GM18507 (cell line): ENCODE measurements at regions not wholly inside any gene's neighbourhood (a gene's known extent, or its start where the extent isn't known, plus 50 kb on each side); places are given as distances from the start of the nearest gene placed in this dataset.
"Not testable (repeated sequence)": the region's sequence is repeated elsewhere in the genome, so short reads cannot be mapped to it uniquely, and the experiment has no call there.

Experiments used
- DNase-seq: peaks from one replicate; pipeline ENCODE4 v3.0.0; 2011; ENCODE audit warnings: low read depth; ENCODE audit not compliant: insufficient read length; ENCODE audit errors: extremely low spot score
- FAIRE-seq: peaks from 2 replicates; lab custom pipeline; 2011; peaks lifted over from hg19 to GRCh38; lab: Jason Lieb, UNC

DNA sequence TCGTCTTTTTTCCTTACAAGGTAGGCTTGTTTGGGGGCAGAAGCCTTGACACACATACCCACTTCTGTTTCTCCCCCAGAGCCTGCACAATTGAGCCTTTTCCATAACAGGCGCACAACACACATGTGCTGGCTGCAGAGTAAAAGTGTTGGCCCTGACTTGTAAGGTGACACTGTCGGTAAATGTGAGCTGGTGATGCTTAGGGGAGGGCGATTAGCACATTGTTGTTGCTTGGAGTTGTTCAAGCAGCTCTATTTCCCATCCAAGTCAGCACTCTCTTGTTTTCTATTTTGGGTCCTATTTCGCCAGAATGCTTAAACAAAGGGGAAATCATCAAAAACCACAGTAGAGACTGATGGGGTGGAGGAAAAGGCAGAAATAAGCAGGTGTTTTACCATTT lies 51.9 kb upstream of the PTPRJ start:
- no peak for DNase-seq
- FAIRE-seq = no peak

DNA sequence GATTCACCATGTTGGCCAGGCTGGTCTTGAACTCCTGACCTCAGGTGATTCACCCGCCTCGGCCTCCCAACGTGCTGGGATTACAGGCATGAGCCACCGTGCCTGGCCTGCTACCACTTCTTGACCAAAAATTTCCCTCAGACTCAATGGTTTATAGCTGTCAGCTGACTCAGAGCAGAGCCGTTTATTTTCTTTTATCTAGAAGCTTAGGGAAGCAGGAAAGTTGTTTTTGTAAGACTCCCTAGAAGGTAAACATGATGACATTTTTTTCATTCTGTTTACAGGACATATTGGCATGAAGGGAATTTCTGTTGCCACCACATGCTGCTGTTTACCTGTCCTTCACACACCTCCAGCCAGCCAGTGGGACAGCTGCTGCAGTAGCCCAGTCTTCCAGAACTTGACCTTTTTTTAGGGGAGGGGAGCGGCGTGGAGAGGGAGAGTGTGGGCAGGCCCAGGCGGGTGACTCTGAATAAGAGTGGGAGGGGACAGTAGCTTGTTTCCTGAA lies 56.1 kb upstream of the PTPRJ start:
- DNase-seq (no peak), FAIRE-seq (no peak)

DNA sequence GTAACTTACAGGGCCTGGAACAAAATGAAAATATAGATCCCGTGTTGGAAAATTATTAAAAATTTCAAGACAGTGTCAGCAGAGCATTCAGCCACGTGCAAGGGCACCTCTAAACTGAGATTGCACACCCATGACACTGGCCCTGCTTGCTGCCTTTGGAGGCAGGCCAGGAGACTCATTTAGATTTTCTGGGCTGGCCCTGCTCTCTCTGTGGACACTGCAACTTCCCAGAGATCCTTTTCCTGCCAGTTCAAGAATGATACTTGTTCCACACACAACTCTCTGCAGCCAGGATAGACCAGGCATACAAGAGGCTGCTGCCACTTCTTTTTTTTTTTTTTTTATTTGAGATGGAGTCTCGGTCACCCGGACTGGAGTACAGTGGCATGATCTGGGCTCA lies 56.7 kb upstream of the PTPRJ start:
- FAIRE-seq = no peak
- no peak for DNase-seq

DNA sequence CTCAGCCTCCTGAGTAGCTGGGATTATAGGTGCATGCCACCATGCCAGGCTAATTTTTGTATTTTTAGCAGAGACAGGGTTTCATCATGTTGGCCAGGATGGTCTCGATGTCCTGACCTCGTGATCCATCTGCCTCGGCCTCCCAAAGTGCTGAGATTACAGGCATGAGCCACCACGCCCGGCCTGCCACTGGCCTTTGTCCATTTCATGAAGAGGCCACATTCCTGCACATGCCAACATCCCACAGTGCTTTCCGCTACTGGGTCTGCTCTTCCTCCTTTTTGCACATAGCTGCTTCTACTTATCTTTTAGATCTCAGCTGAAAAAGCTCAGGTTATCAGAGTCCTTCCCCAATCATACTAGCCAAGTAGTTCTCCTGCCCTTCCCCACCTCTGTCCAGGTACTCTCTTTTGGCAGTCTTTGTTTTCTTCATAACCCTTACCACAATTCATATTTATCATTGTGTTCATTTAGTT lies 59.2 kb upstream of the PTPRJ start:
- FAIRE-seq, DNase-seq: not testable (repeated sequence)

DNA sequence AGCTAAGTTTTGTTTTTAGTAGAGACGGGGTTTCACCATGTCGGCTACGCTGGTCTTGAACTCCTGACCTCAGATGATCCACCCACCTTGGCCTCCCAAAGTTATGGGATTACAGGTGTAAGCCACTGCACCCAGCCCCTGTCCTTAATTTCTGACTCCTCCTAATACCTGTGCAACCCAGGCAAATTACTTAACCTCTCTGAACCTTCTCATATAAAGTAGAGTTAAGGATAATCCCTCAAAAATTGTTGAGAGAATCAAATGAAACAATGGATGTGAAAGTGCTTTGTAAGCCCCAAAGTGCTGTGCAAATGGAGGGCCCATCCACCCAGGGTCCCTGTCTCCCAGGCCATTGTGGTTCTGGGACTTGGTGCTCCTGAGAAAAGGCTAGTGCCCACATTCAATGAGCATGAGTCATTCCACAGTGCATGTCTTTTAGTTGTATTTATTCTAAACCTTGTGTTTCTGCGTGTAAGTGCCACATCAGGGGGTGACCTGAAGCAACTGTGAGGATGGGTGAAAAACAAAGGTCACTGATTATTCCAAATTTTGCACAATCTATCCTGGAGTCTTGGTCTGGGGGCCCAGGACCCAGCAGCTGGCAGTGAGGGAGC lies 61.4 kb upstream of the PTPRJ start:
- FAIRE-seq (no peak), DNase-seq (no peak)

DNA sequence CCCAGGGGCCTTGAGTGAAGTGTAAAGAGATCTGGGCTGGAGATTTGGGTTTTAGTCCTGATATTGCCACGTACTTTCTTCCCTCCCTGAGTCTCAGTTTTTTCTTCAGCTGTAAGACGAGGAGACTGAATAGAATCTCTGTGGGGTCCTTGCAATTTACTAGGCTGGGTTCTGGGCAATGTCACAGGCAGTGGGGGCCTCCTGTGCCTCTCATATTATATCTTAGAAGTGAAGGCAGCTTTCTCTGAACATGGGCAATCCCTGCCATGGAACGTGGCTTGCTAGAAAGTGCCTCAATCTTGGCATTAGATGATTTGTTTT lies 62.0 kb upstream of the PTPRJ start:
- DNase-seq (no peak), FAIRE-seq (no peak)

DNA sequence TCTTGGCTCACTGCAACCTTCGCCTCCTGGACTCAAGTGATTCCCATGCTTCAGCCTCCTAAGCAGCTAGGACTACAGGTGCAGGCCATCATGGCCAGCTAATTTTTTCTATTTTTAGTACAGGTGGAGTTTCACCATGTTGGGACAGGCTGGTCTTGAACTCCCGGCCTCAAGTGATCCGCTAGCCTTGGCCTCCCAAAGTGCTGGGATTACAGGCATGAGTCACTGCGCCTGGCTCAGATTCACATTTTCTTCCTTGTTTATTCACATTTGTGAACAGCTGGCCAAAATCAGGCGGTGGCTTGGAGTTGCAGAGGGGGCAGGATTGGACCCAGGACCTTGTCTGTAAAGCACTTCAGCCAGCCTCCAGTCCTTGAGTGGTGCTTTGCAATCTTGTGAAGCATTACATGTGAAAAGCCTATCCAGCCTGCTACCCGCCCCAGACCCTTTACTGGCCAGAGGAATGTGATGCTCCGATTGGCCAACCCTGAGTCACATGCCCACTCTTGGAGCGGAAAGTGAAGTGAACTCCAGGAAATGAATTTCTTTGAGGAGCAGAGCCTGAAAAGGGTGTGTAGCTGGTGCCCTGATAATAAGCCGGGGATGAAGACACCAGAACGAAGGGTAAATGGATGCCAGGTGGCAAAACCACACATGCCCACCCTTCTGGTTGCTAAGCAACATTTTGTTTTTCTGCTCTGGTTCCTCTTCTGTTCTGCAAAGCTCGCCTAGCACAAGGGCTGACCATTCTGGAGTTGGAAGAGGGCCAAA lies 62.6 kb upstream of the PTPRJ start:
- DNase-seq = no peak
- no peak for FAIRE-seq

DNA sequence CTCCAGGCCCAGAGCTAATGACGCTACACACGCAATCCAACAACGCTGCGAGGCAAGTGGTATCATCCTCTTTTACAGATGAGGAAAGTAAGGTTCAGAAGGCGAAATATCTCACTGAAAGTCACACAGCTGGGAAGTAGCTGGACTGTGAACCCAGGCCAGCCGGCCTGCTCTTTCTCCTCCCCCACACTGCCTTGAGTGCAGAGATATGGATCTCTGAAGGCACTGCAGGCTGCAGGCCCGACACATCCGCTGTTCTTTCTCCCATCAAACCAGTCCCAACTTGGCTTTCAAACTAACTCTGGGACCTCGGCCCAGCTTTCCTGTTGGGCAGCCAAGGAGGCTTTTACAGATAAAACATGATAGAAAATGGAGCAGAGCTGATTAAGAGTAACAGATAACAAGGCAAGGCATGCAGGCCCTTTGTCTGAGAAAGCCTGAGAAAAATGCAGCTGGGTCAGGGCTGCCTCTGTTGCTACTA lies 64.0 kb upstream of the PTPRJ start:
- FAIRE-seq (no peak), DNase-seq (no peak)

DNA sequence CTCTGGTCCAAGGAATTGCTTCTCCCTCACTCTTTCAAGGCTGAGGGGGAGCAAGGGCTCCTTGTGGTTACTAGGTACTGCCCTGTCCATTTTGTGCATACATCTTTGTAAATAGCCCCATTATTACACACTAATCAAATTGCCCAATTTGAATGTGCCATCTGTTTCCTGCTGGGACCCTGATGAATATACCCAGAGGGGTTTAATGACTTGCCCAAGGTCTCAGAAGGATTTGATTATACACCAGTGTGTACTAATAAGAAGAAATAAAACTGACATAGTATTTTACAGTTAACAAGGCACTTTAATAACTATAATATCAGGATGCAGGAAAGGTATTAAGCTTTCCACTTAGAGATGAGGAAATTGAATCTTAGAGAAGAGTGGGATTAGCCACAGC lies 64.6 kb upstream of the PTPRJ start:
- no peak for DNase-seq
- no peak for FAIRE-seq

DNA sequence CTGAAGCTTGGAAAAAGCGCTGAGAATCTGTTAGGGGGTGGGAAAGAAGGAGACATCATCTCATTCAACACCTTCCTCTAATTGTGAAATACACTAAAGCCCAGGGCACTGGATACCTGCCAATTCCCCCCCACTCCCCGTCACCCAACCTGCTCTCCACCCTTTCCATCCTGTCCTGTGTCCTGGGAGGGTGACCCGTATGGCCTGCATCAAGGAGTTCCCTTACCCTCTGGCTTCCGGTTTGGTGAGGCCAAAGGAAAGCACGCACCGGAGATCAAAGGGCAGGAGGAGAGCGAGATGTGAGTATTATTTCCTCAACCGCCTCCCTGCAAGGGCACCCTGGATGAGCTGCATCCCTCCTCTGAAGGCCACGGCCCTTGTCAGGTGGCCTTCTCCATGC lies 65.0 kb upstream of the PTPRJ start:
- FAIRE-seq (no peak), DNase-seq (no peak)

DNA sequence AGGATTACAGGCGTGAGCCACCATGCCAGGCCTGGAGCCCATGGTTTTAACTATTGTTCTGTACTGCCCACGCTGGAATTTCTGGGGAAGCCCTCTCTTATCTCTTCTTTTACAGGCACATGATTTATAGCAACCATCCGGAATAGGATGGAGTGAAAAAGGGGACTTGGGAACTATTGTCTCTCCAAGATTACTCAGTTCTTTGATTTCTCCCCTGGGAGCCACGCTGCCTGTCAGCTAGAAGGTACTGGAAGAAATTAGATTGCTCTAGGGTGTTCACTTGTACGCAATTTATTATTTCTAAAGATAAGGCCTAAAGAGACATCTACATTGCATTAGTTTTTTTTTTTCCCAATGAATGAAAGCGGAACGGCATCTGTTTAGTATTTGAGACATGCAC lies 65.6 kb upstream of the PTPRJ start:
- no peak for DNase-seq
- no peak for FAIRE-seq

DNA sequence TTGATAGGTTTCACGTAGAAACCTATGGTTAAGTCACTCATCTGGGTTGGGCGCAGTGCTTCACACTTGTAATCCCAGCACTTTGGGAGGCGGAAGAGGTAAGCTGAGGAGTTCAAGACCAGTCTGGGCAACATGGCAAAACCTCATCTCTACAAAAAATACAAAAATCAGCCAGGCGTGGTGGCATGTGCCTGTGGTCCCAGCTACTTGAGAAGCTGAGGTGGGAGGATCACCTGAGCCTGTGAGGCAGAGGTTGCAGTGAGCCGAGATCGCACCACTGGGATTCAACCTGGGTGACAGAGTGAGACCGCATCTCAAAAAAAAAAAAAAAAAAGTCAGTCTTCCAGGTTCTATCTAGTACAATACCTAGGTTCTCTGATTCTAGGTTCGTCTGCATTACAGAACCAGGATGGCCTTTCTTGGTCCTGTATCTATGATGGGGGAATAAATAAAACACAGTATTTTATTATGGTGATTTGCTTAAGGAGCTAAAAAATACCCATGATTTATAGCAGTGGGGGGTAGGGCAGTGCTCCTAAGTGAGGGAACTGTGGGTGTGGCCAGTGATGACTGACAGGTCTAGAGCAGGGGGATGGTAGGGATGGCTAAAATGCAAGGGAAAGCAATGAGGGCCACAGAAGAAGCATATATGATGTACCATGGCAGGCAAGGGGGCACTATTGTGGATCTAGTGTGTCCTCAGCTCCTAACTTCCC lies 65.5 kb upstream of the NUP160 start:
- no peak for DNase-seq
- no peak for FAIRE-seq

DNA sequence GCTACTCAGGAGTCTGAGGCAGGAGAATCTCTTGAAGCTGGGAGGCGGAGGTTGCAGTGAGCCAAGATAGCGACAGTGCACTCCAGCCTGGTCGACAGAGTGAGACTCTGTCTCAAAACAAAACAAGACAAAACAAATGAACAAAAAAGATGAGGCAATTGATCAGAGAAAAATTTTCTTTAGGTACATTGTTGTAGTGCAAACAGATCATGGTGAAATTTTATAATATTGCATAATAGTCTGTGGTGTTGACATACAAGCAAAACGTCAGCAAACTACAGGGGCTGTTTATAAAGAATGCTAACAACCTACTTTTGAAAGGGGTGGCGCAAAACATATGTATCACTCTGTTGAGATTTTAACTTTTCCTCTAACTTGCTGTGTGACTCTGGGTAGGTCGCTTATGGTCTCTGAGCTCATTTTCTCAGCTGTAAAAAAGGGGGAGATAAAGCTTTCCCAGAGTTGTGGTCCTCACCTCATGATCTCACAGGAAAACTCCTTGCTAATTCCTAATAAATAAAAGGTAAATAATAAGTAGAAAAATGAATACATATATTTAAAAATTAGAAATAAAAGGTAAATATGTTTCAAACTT lies 64.8 kb upstream of the NUP160 start:
- no peak for FAIRE-seq
- DNase-seq = no peak

DNA sequence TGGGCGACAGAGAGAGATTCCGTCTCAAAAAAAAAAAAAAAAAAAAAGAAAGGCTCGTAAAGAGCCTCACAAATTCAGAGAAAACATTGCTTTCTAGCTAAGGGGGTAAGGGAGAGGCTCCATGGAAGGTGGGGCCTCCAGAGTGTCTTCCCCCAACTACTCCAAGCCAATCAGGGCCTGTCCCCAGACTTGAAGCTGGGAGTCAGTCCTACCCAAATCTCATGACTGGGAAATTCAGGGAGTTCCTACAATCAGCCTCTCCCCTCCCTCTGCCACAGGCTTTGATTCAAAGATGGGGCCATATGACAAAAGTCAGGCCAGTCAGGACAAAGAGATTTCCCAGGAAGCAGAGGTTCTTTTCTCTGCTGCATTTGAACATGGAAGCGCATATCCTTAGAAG lies 63.0 kb upstream of the NUP160 start:
- FAIRE-seq (no peak), DNase-seq (no peak)

DNA sequence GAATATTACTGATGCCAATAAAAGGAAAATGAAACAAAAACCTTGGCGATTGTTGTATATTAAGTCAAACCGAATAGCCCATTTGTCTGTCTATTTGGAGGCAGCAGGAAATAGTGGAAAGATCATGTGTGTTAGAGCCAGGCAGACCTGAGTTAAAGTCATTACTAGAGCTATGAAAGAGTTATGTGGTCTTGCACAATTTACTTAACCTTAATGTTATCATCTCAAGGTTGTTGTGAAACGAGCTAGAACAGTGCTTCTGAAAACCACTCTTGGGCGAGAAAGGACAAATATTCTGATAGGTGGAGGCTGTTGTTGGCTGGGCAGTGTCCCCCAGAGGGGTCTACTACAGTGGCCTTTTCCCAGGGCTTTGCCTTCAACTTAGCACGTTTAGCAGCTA lies 60.0 kb upstream of the NUP160 start:
- DNase-seq (no peak), FAIRE-seq (no peak)

DNA sequence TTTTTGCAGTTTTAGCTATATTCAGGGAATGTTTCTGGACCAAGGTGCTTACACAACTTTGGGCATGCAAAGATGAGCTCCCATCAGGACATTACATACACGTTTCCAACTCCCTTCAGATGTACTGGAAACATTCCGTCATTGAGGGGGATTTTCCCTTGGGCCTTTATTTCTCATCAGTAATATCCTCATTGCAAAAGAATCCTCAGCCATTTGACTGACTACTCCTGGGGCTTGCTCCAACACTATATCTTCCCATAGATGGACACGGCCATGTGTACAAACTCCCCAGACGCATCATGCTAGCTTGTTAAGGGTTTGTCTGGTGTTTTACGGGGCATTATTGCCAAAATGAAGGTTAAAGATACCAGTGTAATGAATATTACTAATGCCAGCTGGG lies 59.3 kb upstream of the NUP160 start:
- no peak for DNase-seq
- no peak for FAIRE-seq

DNA sequence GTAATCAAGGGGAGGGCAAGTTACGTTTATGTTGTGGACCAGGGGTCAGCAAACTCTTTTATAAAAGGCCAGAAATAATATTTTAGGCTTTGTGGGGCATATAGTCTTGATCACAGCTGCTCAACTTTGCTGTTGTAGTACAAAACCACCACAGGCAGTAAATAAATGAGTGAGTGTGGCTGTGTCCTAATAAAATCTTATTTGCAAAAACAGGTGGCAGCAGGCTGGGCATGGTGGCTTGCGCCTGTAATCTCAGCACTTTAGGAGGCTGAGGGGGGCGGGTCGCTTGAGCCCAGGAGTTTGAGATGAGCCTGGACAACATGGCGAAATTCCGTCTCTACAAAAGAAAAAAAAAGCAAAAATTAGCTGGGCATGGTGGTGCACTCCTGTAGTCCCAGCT lies 57.9 kb upstream of the NUP160 start:
- FAIRE-seq (no peak), DNase-seq (no peak)

DNA sequence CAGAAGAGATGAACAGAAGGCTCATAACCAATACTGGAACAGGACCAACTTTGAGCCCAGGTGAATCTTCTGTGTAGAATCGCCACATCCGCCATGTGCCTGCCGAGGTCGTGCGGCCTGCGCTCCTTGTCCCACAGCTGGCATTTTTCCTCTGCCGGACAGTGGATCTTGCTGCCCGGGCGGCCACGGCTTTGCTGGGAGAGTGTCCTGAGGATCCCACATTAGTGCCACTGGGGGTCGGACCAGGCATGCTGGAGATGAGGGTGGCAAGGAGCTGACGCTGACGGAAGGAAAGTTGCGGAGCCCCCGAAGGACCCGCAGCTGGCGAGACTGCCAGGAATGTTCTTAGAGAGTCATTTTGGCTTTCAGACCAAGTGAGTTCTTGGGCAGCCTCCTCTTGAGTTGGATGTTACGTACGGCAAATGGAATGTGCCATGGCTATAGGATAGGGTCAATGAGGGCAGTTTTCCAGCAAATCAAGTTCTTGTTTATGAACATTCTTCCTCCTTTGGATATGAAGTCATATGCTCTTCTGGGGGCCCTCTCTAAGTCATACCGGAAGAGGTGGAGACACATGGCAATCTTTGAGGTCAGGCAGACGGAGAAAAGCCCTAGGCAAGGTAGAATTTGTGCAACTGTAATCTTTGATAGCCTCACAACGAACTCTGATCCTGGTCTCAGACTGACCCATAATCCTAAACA lies 57.4 kb upstream of the NUP160 start:
- DNase-seq = no peak
- no peak for FAIRE-seq

DNA sequence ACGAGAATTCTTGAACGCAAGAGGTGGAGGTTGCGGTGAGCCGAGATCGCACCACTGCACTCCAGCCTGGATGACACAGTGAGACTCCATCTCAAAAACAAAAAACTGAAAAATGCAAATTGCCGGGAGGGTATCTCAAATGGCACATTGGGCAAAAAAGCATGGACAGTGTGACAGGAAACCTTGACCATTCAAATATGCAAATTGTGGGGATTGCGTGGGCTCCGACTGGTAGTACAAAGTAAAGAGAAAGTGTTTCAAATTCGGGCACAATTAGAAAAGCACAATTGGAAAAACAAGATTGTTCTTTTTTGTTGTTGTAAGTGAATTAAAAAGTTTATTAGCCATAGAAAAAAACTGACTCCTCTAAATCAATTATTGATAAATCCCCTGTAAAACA lies 56.7 kb upstream of the NUP160 start:
- DNase-seq (no peak), FAIRE-seq (no peak)

DNA sequence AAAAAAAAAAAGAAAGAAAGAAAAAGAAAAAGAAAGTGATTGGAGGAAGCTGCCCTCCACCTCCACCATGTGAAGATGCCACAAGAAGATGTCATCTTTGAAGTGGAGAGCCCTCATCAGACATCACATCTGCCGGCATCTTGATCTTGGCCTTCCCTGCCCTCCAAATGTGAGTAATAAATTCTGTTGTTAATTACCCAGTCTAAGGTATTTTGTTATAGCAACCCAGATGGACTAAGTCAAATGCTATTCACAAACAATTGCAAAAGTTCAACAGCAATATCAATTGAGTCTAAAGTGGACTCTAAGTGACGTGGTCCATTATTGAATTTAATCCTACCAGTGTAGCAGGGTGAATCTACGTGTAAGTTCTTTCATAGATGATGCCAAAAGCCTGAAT lies 55.9 kb upstream of the NUP160 start:
- DNase-seq (no peak), FAIRE-seq (no peak)
